HG03520 (cell line): ENCODE measurements at regions not wholly inside any gene's neighbourhood (a gene's known extent, or its start where the extent isn't known, plus 50 kb on each side); places are given as distances from the start of the nearest gene placed in this dataset.

Source experiments
- ATAC-seq: cut with Tn5 transposase; IDR thresholded peaks from one replicate; pipeline ENCODE4 v1.9.1; 2021; ENCODE audit warnings: mild to moderate bottlenecking, moderate library complexity; ENCODE audit not compliant: unreplicated experiment

DNA sequence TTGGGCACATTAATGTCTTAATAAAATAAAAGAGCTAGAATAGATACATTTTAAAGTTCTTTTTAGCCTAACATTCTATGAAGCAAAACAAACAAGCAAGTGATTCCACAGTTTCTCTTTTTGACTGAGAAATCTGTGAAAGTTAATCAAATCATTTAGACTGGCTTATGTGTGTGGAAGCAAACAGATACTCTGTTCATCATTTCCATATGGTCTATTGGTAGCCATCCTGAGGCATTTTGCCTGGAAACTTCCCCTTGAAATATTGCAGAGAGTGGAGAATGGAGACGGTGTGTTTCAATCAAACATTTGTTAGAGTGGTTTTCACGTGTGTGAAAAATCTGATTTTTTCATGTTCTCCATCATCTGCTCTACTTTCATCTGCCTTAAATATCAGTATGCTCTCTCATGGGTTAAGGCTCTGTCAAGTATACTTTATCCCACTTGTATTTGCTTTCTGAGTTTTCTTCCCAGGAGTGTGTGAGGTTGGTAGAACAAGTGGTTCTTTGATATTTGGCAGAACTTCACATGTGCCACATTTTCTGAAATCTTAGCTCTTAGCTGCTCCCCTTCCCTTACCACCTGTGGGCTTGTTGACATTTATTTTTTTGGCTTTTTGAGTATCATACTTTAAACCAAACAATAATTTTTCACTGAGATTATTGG lies 139.1 kb upstream of the PTGFR start:
- no peak for ATAC-seq

DNA sequence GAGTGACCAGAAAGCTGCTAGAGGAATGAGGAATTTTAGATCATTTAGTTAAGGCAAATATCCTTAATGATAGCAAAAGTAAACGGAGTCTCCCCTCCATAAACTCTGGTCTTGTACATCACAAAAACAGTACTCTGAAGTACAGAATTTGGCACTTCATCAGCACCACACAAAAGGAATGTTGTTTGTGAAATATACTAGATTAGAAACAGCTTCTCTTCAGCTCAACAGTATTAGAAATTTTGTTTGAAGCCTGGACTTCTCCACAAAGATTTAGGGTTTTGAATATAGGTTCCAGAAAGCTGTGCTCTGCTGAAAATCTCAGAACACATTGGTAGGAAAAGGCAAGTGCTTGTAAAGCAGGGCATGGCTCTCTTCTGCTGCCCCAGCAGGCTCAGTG lies 135.1 kb upstream of the PTGFR start:
- no peak for ATAC-seq

DNA sequence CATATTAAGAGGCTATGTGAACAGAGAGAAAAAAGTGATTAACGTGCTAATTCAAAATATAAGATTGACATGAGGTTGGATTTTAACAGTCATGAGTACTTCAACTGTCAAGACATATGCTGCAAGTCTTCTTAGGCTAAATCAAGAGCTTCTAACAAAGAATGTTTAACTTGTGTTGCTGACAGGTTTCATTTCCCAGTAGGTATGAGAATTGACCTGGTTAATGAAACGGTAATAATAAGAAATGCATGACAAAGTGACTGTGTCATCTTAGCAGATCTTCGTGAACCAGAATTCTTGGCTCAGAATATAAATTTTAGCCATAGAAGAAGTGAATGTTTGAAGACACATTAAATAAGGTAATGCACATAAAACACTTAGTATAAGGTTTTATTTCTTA lies 132.6 kb upstream of the PTGFR start:
- ATAC-seq, result no peak

DNA sequence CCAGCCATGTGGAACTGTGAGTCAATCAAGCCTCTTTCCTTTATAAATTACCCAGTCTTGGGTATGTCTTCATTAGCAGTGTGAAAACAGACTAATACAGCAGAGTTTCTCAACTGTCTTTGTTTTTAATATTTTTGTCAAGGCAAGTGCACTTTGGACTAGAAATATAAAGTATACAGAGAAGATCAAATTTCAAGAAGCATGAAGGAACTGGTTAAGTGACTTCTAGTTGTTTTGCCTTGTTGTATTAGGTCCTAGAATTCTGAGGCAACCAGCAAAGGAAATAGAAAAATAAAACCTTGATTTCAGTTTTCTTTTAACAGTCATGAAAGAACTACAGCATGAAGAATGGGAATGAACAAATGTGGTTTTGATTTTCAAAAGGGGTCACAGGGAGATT lies 131.1 kb upstream of the PTGFR start:
- ATAC-seq, result no peak

DNA sequence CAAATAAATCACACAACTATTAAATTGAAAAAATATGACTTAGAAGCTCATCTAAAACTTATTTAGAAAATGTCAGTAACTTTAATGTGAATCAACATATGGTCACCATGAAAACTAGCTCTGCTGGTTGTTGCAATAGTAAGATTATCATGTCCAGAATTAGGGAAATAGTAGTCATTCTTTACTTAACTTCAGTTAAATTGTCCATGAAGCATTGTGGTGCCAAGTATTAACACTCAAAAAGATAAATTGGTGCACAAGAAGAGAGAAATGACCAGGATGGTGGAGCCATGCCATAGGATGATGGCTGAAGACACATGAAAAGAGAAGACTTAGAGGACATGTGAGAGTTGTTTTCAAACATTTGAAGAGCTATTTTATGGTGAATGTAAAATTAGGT lies 130.2 kb upstream of the PTGFR start:
- ATAC-seq, result no peak

DNA sequence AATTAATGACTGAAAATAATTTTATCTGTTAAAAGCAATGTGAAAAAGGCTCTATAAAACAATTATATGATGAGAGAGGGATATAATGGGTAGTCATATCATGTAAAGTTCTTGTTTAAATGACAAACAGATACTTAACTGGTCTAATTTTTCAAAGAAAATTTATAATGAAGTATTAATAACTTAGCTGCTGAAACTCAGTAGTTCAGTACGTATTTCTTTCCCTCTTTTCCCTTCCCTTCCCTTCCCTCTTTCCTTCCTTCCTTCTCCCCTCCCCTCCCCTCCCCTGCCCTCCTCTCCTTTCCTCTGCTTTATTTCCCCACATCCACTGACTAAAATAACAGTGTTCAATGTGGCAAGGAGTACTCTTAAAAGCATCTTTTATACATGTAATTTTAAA lies 123.1 kb upstream of the PTGFR start:
- no peak for ATAC-seq

DNA sequence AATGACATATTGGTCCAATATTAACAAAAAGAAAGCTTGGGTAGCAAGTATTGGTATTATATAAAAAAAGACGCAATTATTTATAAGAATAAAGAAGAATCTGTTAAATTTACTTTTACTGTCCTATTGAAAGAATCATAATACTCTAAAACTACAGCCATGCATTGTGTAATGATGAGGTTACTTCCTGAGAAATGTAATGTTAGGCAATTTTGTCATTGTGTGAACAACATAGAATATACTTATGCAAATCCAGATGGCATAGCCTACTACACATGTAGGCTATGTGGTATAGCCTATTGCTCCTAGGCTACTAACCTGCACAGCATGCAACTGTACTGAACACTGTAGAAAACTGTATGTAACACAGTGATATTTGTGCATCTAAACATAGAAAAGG lies 121.2 kb upstream of the PTGFR start:
- no peak for ATAC-seq

DNA sequence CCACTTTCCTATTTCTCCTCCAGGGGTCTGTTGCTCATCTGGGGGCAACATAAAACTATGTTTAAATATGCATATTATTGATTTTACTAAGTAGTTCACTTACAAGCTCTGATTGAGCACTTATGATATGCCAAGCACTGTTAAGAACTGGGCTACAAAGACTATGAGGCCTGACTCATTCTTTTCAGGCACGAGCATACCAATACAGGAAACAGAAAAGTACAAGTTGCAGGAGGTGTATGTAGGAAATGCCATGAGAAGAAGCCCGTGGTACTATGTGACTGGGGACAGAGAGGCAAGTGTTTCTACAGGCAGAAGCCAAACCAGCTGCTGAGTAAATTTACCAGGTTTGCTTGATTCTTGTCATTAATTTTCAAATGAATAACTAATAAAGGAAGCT lies 120.4 kb upstream of the PTGFR start:
- ATAC-seq, result peak; percentile 81

DNA sequence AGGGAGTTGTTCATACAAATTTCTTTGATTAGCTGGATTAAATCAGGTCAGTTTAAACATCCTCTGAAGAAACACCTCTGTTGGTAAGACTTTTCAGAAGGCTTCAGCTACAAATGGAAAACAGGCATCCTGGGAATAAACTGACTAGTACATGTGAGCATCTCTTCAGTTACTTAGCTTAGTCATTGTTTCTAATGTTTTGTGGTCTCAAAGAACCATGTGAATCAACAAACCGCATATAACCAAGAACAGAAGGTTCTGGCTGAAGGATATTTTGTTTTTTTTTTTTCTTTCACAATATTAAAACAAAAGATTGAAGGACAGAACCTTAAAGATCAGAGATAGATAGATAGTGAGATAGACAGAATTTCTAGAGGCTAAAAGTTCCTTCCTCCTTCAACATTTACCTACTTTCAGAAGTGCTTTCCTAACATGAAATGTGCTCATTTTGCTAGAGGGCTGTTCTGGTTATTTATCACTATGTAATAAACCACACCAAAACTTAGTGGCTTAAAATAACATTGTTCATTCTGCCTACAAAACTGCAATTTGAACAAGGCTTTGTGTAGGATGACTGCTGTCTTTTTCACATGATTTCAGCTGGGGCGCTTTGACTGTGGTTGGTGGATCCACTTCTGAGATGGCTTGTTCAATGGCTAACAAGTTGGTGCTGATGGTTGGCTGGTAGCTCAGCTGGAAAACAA lies 119.8 kb upstream of the PTGFR start:
- ATAC-seq, result peak; percentile 71

DNA sequence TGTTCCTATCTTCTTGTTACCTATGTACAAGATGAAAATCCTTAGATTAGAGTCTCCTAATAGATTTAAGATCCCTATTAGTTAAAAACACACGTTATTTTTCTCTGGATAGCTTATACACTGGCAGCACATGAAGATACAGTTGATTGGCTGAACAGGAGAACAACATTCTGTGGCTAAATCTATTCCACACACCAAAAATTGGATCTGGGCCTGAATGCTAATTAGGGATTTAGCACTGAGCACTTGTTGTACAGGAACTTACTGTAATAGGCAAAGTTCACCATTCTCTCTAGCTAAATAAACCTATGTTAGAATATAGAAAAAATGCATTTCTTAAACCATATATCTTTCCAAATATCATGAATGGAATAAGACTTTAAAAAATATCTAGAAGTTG lies 117.1 kb upstream of the PTGFR start:
- no peak for ATAC-seq

DNA sequence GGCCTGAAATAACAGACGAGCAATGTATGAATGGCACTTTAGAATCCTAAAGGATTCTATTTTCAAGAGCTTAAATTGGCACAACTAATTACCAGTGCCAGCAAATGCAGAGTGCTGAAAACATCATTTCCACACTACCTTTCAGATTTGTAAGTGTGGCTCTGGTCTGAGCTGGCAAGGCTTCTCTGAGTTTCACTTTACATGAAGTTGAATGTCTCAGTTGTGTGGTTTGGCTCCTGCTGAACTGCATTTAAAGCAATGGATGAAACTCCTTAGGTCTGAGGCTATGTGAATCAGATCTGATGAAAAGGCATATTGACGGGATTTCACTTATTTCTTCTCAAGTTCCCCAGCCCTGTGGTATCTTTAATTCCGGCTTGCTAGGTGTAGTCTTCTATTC lies 114.8 kb upstream of the PTGFR start:
- no peak for ATAC-seq

DNA sequence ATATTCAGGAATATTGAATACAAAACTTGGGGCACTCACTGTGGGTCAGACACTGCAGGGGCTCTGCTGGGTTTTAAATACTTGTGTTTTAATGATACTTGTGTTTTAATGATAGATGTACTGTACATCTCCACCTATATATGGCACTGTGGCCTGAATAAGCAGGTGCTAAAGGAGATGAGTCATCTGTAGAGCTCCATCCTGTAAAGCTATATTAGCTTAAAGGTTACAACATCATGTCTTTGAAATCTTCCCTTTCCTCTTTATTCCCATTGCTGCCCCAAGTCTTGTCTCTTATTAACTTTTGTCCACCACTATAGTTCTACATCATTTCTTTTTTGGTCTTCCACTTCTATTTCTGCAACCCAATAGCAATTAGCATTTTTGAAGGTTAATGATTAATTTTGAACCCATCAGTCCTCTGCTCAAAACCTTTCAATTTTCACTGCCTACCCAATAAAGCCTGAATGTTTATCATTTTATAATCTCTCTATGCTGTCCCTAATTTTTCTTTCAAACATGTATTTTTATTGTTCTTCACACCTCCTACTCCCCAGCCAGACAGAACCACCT lies 113.3 kb upstream of the PTGFR start:
- ATAC-seq, result peak; percentile 90

DNA sequence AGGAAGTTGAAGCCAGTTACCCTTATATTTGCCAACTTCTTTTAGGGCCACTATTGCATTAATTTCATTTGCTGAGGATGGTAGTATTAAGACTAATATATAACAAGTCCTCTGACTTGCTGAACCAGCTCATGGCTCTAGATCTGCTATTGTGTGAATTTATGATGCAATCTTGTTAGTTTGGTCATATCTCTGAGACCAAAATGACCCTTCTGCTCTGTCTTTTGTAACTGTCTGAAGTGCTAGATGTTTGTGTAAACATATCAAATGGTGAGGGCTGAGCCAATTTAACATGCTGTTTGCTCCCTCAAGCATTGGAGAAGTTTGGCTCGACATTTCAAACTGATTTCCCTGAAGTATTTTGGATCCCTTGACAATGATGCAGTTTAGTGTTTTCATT lies 106.9 kb upstream of the PTGFR start:
- no peak for ATAC-seq

DNA sequence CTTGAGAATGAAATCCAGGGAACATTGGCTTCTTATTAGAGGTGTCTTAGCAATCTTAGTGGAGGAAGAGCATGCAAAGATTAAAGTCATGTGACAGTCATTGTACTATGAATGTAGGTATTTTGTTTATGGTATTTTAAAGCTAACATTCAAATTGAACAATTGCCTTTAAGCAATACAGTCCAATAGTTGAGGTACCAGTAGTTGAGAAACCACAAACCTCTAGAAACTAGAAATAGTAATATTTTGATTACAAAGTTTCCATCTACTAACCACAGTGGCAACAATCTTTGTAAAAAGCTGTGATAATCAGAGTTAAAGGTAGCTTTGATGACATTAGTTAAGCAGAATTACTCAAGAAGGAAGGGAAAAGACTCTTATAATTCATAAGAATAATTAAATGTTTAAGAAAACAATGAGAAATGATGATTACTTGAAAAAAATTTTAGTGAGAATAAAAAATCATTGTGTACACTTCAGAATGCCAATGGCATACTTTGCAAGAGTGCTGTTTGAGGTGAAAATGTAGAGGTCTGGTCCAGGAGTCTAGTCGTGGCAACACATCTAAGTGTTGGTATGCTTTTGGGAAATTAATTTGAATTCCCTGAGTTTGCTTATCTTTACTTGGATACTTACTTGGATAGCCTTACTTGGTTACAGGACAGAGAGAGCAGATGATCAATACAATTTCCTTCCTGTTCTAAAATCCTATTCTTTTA lies 104.9 kb upstream of the PTGFR start:
- ATAC-seq, result peak; percentile 88

DNA sequence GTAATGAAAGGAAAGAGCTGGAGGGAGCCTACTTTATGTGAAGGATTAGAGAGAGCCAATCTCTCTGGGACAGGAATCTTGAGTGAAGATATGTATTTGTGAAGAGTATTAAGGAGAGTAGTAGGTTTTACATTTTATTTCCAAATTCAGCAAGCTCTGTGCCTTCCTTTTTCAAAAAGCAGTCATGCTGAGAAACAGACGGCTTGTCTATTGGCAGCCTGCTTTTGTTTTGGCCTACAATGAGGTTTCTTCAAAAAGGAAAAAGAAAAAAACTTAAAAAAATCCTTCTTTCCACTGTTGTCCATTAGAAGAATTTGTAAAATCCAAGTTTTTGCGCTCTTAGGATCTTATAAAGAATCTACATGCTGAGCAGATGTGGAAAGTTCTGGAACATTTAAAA lies 103.6 kb upstream of the PTGFR start:
- ATAC-seq, result no peak

DNA sequence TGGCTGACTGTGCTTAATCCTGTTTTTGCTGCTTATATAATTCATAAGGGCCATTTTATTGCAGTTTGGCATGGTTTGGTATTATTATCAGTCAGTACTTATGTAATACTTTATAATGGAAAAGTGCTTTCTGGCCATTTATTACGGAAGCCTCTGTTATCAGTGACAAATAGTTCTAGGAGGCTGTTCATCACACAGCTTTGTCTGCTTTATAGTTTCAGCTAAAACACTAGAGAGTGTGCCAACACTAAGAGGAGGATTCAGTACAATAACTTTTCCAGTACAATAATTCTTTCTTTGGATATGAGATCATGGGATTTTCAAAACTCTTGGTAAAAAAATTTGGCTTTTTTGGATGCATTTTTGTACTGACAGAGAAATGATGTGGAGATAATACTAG lies 102.9 kb upstream of the PTGFR start:
- ATAC-seq, result no peak

DNA sequence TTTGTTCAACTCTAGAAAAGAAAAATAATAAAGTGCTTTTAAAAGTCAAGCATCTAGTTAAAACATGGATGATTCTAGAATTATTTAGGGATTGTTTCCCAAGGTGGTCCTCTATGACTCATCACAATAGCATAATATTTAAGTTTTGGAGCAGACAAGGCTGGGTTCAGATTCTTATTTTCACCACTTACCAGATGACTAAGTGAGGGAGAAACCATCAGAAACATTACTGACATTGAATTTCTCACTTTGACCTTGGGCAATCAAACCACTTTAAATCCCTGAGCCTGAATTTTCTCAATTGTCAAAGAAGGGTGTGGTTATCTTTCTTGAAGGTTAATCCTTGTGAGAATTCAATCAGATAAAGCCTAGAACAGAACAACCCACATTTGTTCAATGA lies 102.5 kb upstream of the PTGFR start:
- no peak for ATAC-seq

DNA sequence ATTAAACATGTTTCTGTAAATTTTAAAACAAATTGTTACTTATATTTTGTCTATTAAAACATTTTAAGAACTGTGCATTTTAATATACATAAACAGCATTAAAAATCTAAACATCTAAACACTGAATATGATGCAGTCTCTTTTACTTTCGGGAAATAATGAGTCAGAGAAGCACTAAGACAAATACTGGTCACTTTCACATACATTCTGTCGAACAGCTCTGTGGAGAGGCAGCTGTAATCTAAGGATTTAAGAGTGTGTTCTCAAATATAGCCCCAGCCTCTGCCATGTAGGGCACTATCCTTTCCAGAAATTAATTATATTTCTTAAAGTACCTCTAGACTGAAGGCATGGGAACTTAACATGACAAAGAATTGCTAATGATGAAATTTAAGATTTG lies 89.6 kb upstream of the PTGFR start:
- ATAC-seq, result peak; percentile 63

DNA sequence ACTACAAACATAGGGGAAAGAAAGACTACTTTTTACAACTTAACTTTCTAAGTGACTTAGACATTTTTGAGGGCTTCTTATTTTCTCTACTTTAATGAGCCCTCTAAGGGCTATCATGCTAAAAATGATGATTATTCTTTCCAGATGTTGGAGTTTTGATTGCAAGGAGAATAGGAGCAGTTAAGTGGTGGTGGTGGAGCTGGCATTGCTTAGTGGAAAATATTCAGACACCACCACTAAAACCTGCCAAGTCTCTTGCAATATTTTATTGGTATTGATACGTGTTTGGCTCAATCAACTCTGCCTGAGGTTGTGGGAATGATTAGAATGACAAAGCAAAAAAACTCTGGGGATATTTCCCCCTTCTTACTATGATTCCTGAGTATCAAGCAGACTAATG lies 82.6 kb upstream of the PTGFR start:
- no peak for ATAC-seq

DNA sequence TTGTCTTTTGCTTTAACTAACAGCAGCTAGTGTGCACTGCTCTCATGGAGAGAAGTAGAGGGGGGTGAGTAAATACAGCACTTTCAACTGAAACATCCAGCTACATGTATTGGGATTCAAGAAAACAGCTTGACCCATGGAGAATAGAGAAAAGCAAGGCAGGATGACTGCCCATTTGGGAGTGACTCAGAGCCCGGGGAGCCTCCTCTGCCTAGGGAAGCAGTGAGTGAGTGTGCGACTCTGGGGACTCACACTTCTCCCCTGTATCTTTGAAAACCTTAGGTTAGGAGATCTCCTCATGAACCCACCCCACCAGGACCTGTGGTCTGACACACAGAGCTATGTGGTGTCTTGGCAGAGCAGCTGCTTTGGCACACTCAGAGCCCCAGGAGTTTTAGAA lies 82.0 kb upstream of the PTGFR start:
- ATAC-seq, result no peak

DNA sequence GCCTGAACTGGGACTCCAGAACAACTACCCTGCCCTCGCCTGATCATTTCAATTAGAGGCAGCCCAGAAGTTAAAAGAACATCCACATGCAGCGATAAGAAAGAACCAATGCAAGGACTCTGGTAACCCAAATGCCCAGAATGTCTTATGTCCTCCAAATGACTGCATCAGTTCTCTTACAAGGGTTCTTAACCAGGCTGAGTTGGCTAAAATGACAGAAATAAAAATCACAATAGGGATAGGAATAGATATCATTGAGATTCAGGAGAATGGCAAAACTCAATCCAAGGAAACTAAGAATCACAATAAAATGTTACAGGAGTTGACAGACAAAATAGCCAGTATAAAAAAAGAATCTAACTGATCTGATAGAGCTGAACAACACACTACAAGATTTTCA lies 80.1 kb upstream of the PTGFR start:
- ATAC-seq, result no peak

DNA sequence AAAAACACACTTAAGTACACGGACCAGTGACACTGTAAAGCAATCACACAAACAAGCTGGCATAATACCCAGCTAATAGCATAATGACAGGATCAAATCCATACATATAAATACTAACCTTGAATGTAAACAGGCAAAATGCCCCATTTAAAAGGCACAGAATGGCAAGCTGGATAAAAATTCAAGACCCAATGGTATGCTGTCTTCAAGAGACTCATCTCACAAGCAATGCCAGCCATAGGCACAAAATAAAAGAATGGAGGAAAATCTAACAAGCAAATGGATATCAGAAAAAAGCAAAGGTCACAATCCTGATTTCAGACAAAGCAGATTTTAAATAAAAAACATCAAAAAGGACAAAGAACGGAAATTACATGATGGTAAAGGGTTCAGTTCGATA lies 79.1 kb upstream of the PTGFR start:
- ATAC-seq, result no peak
